PC-3 (cell line): ENCODE measurements at regions not wholly inside any gene's neighbourhood (a gene's known extent, or its start where the extent isn't known, plus 50 kb on each side); places are given as distances from the start of the nearest gene placed in this dataset.

Source experiments
- CTCF ChIP-seq: fragments of 300-600 bp; sonication (generic); conservative IDR thresholded peaks from 2 replicates; pipeline ENCODE4 v1.5.1; 2017; ENCODE audit warnings: antibody characterized with exemption, low read depth, mild to moderate bottlenecking, low read length
- EZH2 ChIP-seq: fragments of 300-600 bp; sonication (generic); IDR thresholded peaks from one replicate; pipeline ENCODE4 v1.6.1; 2017; ENCODE audit warnings: antibody characterized with exemption, mild to moderate bottlenecking, low read length; ENCODE audit not compliant: unreplicated experiment
- EZH2phosphoT487 ChIP-seq: fragments of 300-600 bp; sonication (generic); IDR thresholded peaks from 2 replicates; pipeline ENCODE4 v1.6.1; 2018; ENCODE audit warnings: mild to moderate bottlenecking, antibody characterized with exemption, low read length, borderline replicate concordance

- TF ChIP-seq CTCF (no peak), EZH2phosphoT487 (no peak), EZH2 (no peak)
These were observed 445.8 kb upstream of the JAG1 start for GRCh38 chr20:11119573-11119972.
